Tibial artery (tissue), 4 donors: ENCODE measurements at regions not wholly inside any gene's neighbourhood (a gene's known extent, or its start where the extent isn't known, plus 50 kb on each side); places are given as distances from the start of the nearest gene placed in this dataset.
"Not testable (repeated sequence)": the region's sequence is repeated elsewhere in the genome, so short reads cannot be mapped to it uniquely, and the experiment has no call there.

Experiments used
- DNase-seq, 2 donors: peaks; one replicate each; pipeline ENCODE4 v3.0.0-alpha.2; 2019
- H3K27ac ChIP-seq, 2 donors: fragments of 200-600 bp; sonication (generic) in 1 of 2; 1 replicate in 1 of 2; 2 replicates in 1 of 2; pipeline ENCODE4 v1.5.1; 2018 to 2019; ENCODE audit warnings: mild to moderate bottlenecking in 1 of 2
- H3K27me3 ChIP-seq, 2 donors: fragments of 200-600 bp; sonication (generic) in 1 of 2; one replicate each; pipeline versions ENCODE4 v1.5.1 to v1.6.0; 2016 to 2019
- H3K36me3 ChIP-seq, 3 donors: fragments of 200-600 bp; sonication (generic) in 2 of 3; one replicate each; pipeline ENCODE4 v1.5.1; 2016 to 2019; ENCODE audit warnings: mild to moderate bottlenecking in 2 of 3
- H3K4me1 ChIP-seq, 4 donors: fragments of 200-600 bp; sonication (generic) in 2 of 4; 1 replicate in 3 of 4; 2 replicates in 1 of 4; pipeline ENCODE4 v1.5.1; 2016 to 2019
- H3K4me3 ChIP-seq, 2 donors: fragments of 200-600 bp; sonication (generic) in 1 of 2; 1 replicate in 1 of 2; 2 replicates in 1 of 2; pipeline ENCODE4 v1.5.1; 2018 to 2019; ENCODE audit warnings: mild to moderate bottlenecking in 2 of 2
- H3K9me3 ChIP-seq, 3 donors: fragments of 200-600 bp; sonication (generic) in 1 of 3; one replicate each; pipeline ENCODE4 v1.5.1; 2016 to 2019
- intact Hi-C: fragments of 100-400 bp; cut with DNase I; formaldehyde crosslinking; loops from one replicate; pipeline ENCODE4 v1.15.0; 2023; ENCODE audit warnings: low total_unique reads
- TF ChIP-seq, protein P1 (sequence below), 2 experiments: fragments of 200-600 bp in 1 of 2; fragments of 450-650 bp in 1 of 2; IDR thresholded peaks; one replicate each; pipeline ENCODE4 v1.5.1; 2017 to 2019; ENCODE audit warnings: antibody characterized with exemption in 2 of 2, mild to moderate bottlenecking in 1 of 2, moderate library complexity in 1 of 2

DNA sequence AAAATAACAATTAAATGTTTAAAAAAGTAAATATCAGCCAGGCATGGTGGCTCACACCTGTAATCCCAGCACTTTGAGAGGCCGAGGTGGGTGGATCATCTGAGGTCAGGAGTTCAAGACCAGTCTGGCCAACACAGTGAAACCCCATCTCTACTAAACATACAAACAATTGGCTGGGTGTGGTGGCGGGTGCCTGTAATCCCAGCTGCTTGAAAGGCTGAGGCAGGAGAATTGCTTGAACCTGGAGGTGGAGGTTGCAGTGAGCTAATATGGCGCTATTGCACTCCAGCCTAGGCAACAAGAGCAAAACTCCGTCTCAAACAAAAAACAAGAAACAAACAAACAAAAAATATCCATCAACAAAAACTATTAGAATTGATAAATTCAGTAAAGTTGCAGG is 77.5 kb downstream of the SNX5 start:
- intact Hi-C loops: loop anchor here (10.0 kb wide), 1 partner anchor 96 kb away; no protein-coding TSS in a partner anchor
- peaks cover 0 to 29% (median 13%) of the 10 kb centered on the region in 4 donors for H3K4me1 ChIP-seq
- not testable (repeated sequence) for H3K36me3 ChIP-seq, H3K4me3 ChIP-seq, H3K27ac ChIP-seq, H3K9me3 ChIP-seq, H3K27me3 ChIP-seq, DNase-seq

DNA sequence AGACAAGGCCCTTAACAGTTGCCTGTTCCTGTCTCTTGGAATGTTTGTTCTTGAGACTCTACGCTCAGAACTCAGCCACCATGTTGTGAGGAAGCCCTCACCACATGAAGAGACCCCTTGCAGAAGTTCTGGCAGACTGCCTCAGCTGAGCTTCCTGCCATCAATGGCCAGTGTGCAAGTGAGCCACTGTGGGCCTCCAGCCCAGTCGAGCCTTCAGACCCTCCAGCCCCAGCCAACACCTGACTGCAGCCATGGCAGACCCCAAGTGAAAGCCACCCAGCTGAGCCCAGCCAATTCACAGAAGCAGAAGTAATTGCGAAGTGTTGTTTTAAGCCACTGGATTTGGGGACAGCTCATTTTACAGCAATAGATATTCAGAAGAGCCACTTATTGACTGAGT is 78.3 kb downstream of the SNX5 start:
- Histone ChIP-seq H3K36me3 (no peaks in the 10 kb centered on the region), H3K27ac (no peak overlapping the region), H3K9me3 (peaks cover 0 to 10% (median 0%) of the 10 kb centered on the region in 3 donors), H3K4me1 (peaks cover 0 to 21% (median 10%) of the 10 kb centered on the region in 4 donors), H3K4me3 (no peak overlapping the region), H3K27me3 (no peaks in the 10 kb centered on the region)
- TF ChIP-seq, protein P1, sequence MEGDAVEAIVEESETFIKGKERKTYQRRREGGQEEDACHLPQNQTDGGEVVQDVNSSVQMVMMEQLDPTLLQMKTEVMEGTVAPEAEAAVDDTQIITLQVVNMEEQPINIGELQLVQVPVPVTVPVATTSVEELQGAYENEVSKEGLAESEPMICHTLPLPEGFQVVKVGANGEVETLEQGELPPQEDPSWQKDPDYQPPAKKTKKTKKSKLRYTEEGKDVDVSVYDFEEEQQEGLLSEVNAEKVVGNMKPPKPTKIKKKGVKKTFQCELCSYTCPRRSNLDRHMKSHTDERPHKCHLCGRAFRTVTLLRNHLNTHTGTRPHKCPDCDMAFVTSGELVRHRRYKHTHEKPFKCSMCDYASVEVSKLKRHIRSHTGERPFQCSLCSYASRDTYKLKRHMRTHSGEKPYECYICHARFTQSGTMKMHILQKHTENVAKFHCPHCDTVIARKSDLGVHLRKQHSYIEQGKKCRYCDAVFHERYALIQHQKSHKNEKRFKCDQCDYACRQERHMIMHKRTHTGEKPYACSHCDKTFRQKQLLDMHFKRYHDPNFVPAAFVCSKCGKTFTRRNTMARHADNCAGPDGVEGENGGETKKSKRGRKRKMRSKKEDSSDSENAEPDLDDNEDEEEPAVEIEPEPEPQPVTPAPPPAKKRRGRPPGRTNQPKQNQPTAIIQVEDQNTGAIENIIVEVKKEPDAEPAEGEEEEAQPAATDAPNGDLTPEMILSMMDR (IDR thresholded peaks at IDR 0.05): no peak
- intact Hi-C loops: loop anchor here (10.0 kb wide), 1 partner anchor 96 kb away; no protein-coding TSS in a partner anchor
- DNase-seq: no peak

DNA sequence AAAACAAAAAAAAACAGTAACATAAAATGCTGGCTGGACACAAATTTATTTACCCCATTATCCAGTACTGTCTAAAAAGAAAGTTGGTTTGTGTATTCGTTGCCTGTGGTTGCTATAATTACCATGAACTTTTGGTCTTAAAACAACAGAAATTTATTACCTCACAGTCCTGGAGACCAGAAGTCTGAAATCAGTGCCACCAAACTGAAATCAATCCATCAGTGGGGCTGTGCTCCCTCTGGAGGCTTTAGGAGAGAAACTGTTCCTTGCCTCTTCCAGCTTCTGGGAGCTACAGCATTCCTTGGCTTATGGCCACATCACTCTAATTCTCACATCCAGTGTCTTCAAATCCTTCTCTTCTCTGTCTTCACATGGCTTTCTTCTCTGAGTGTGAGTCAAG is 79.4 kb downstream of the SNX5 start:
- peaks cover 0 to 10% (median 0%) of the 10 kb centered on the region in 3 donors for H3K9me3 ChIP-seq
- H3K27me3 ChIP-seq: no peaks in the 10 kb centered on the region
- no peaks in the 10 kb centered on the region for H3K36me3 ChIP-seq
- H3K27ac ChIP-seq: no peak overlapping the region
- H3K4me3 ChIP-seq: no peak overlapping the region
- intact Hi-C loops: no loop called here
- H3K4me1 ChIP-seq: peaks cover 0 to 15% (median 2%) of the 10 kb centered on the region in 4 donors
- TF ChIP-seq, protein P1 (IDR thresholded peaks at IDR 0.05): no peak
- no peak for DNase-seq

DNA sequence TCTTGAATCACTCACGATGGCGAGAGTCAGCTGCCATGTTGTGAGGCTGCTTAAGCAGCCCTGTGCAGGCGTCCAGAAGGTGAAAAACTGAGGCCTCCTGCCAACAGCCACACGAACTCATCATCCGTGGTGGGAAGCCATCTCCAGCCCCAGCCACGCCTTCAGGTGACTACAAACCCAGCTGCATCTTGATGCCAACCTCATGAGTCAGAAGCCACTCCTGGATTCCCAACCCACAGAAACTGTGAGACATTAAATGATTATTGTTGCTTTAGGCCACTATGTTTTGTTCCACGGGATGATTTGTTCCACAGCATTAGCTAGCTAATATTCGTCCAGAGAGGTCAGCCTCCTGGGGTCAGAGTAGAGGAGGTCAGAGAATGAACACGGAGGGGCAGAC is 80.5 kb downstream of the SNX5 start:
- DNase-seq: no peak
- Histone ChIP-seq H3K27ac (no peak overlapping the region), H3K4me3 (no peak overlapping the region), H3K4me1 (peaks cover 0 to 13% (median 6%) of the 10 kb centered on the region in 4 donors), H3K36me3 (no peaks in the 10 kb centered on the region), H3K9me3 (peaks cover 0 to 10% (median 0%) of the 10 kb centered on the region in 3 donors), H3K27me3 (no peaks in the 10 kb centered on the region)
- TF ChIP-seq, protein P1 (IDR thresholded peaks at IDR 0.05): no peak
- intact Hi-C loops: no loop called here

- Histone ChIP-seq H3K27me3 (no peaks in the 10 kb centered on the region), H3K4me1 (peaks cover 0 to 12% (median 4%) of the 10 kb centered on the region in 4 donors), H3K36me3 (no peaks in the 10 kb centered on the region), H3K4me3 (no peak overlapping the region), H3K9me3 (peaks cover 0 to 10% (median 0%) of the 10 kb centered on the region in 3 donors), H3K27ac (no peak overlapping the region)
- TF ChIP-seq, protein P1 (IDR thresholded peaks at IDR 0.05): no peak
- no peak for DNase-seq
- intact Hi-C loops: no loop called here
Measured at GRCh38 chr20:17887331-17888030, 81.1 kb downstream of the SNX5 start.

- H3K4me1 ChIP-seq: peaks cover 0 to 7% (median 0%) of the 10 kb centered on the region in 4 donors
- intact Hi-C loops: no loop called here
- H3K27ac ChIP-seq: no peak overlapping the region
- H3K36me3 ChIP-seq: no peaks in the 10 kb centered on the region
- TF ChIP-seq, protein P1 (IDR thresholded peaks at IDR 0.05): no peak
- DNase-seq: peak; percentile 50 to 64
- H3K4me3 ChIP-seq: no peak overlapping the region
- no peaks in the 10 kb centered on the region for H3K27me3 ChIP-seq
- peaks cover 0 to 10% (median 0%) of the 10 kb centered on the region in 3 donors for H3K9me3 ChIP-seq
Measured at GRCh38 chr20:17885544-17885943, 83.0 kb downstream of the SNX5 start.
